Activated naive CD4-positive, alpha-beta T cell treated with anti-CD3 and anti-CD28 coated beads for 36 hours (primary cell): ENCODE measurements at regions not wholly inside any gene's neighbourhood (a gene's known extent, or its start where the extent isn't known, plus 50 kb on each side); places are given as distances from the start of the nearest gene placed in this dataset.
"Not testable (repeated sequence)": the region's sequence is repeated elsewhere in the genome, so short reads cannot be mapped to it uniquely, and the experiment has no call there.

Experiments used
- CTCF ChIA-PET: fragments of 350-600 bp; sonication (Branson Sonifier 250); formaldehyde crosslinking; loops from one replicate; lab custom pipeline; 2021; ENCODE audit warnings: antibody characterized with exemption; lab: Charles Lee
- DNase-seq: peaks from one replicate; pipeline ENCODE4 v3.0.0-alpha.2; 2020
- H3K27ac Mint-ChIP-seq: one replicate; pipeline ENCODE4 v1.8.0; 2021; ENCODE audit warnings: mild to moderate bottlenecking, mixed read lengths
- H3K27me3 Mint-ChIP-seq: one replicate; pipeline ENCODE4 v1.8.0; 2021; ENCODE audit warnings: low read depth, mixed read lengths
- H3K36me3 Mint-ChIP-seq: one replicate; pipeline ENCODE4 v1.8.0; 2021; ENCODE audit warnings: low read depth, mixed read lengths
- H3K4me1 Mint-ChIP-seq: one replicate; pipeline ENCODE4 v1.8.0; 2021; ENCODE audit warnings: low read depth, mixed read lengths
- H3K4me3 Mint-ChIP-seq: one replicate; pipeline ENCODE4 v1.8.0; 2021; ENCODE audit warnings: mild to moderate bottlenecking, moderate library complexity, mixed read lengths
- H3K9me3 Mint-ChIP-seq: one replicate; pipeline ENCODE4 v1.8.0; 2021; ENCODE audit warnings: mixed read lengths
- intact Hi-C: fragments of 100-400 bp; cut with micrococcal nuclease; formaldehyde crosslinking; loops from one replicate; pipeline ENCODE4 v1.15.1; 2023

- Mint-ChIP-seq H3K27me3 (peaks cover 2% of the 10 kb centered on the region), H3K36me3 (no peaks in the 10 kb centered on the region), H3K4me1 (peaks cover 16% of the 10 kb centered on the region), H3K27ac (peak overlapping the region; percentile 42), H3K9me3 (no peaks in the 10 kb centered on the region), H3K4me3 (no peak overlapping the region)
- CTCF ChIA-PET = no interaction called here
- intact Hi-C loops = loop anchor here (5.0 to 10.0 kb wide), 2 partner anchors 210 to 1763 kb away; partner anchors contain the start of gene SRSF6
- DNase-seq = no peak
Measured at GRCh38 chr20:41694796-41695195, 76.6 kb upstream of the CHD6 start.

- no peaks in the 10 kb centered on the region for H3K36me3 Mint-ChIP-seq
- DNase-seq = peak; percentile 86
- peak overlapping the region; percentile 91 for H3K27ac Mint-ChIP-seq
- peaks cover 2% of the 10 kb centered on the region for H3K27me3 Mint-ChIP-seq
- peak overlapping the region; percentile 85 for H3K4me3 Mint-ChIP-seq
- H3K9me3 Mint-ChIP-seq = no peaks in the 10 kb centered on the region
- H3K4me1 Mint-ChIP-seq = peaks cover 16% of the 10 kb centered on the region
- intact Hi-C loops = loop anchor here (1.0 to 10.0 kb wide), 6 partner anchors 75 to 1764 kb away; partner anchors contain the start of genes CHD6, LPIN3, PLCG1 and SRSF6
- CTCF ChIA-PET = interaction anchor here (0.7 to 1.0 kb wide), 3 partner anchors 19 to 702 kb away, joined by 3 to 4 read pairs (median 3); no protein-coding TSS in a partner anchor
Measured at GRCh38 chr20:41693136-41693979, 75.2 kb upstream of the CHD6 start.

DNA sequence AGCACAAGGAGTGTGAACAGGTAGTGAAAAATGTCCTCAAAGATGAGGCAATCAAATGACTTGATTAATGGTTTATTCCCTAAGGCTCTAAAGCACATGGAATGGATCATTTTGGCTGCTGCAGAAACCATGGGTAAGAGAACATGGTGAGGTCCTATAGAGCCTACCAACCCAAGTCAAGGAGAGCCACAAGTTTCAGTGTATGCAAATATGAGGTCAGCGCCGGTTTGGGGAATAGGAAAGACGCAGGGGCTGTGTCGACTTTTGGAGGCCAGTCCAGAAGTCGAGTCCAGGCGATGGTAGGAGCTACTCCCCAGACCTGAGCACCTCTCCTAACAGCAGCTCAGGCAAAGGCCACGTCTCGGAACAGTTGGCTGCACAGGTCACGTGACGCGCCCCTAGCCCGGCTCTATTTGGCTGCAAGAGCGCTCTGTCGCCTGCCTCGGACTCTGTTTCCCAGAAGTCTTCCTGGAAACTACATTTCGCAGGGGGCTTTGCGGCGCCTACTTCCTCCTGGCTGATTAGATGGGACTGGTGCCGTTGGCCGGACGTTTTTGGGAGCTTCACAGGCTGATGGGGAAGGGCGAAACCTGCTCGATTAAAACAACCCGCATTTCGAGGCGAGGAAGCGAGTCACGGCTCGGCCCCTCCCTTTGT, 74.4 kb upstream of the CHD6 start:
- Mint-ChIP-seq H3K4me1 (peaks cover 14% of the 10 kb centered on the region), H3K9me3 (no peaks in the 10 kb centered on the region), H3K36me3 (no peaks in the 10 kb centered on the region), H3K27ac (peak overlapping the region; percentile 91), H3K4me3 (peak overlapping the region; percentile 85), H3K27me3 (peaks cover under 1% of the 10 kb centered on the region)
- DNase-seq = peak; percentile 84
- intact Hi-C loops = loop anchor here (1.0 to 10.0 kb wide), 6 partner anchors 74 to 1765 kb away; partner anchors contain the start of genes CHD6, LPIN3, PLCG1 and SRSF6
- CTCF ChIA-PET = interaction anchor here (0.7 to 1.0 kb wide), 3 partner anchors 20 to 701 kb away, joined by 3 to 4 read pairs (median 3); no protein-coding TSS in a partner anchor

- CTCF ChIA-PET = interaction anchor here (1.1 kb wide), 1 partner anchor 43 kb away, joined by 4 read pairs; no protein-coding TSS in a partner anchor
- intact Hi-C loops = loop anchor here (5.0 to 10.0 kb wide), 2 partner anchors 207 to 1766 kb away; partner anchors contain the start of gene SRSF6
- Mint-ChIP-seq H3K4me1 (peaks cover 13% of the 10 kb centered on the region), H3K4me3 (no peak overlapping the region), H3K27ac (no peak overlapping the region), H3K9me3 (no peaks in the 10 kb centered on the region), H3K27me3 (peaks cover 3% of the 10 kb centered on the region), H3K36me3 (no peaks in the 10 kb centered on the region)
- DNase-seq = no peak
Measured at GRCh38 chr20:41691443-41691842, 73.3 kb upstream of the CHD6 start.

GRCh38 chr20:41690702-41691101, 72.5 kb upstream of the CHD6 start:
- Mint-ChIP-seq H3K27me3 (peaks cover 3% of the 10 kb centered on the region), H3K4me3 (no peak overlapping the region), H3K36me3 (no peaks in the 10 kb centered on the region), H3K4me1 (peaks cover 13% of the 10 kb centered on the region), H3K9me3 (no peaks in the 10 kb centered on the region), H3K27ac (no peak overlapping the region)
- CTCF ChIA-PET = no interaction called here
- intact Hi-C loops = loop anchor here (5.0 to 10.0 kb wide), 2 partner anchors 206 to 1767 kb away; partner anchors contain the start of gene SRSF6
- no peak for DNase-seq

DNA sequence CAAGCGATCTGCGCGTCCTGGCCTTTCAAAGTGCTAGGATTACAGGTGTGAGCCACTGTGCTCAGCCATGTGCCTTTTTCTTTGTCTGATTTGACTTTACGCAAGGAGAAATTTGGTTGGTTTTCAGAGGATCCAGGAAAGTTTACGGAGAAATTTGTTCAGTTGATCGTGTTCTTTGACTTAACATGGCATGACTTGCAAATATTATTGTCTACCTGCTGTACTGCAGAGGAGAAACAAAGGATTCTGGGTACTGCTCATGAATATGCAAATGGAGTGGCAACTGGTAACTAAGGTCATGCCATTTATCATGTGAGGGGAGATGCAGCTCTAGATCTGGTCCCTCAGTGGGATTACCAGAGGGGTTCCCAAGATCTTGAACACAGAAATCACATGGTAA, 68.8 kb upstream of the CHD6 start:
- no peak for DNase-seq
- no peak overlapping the region for H3K27ac Mint-ChIP-seq
- H3K4me1 Mint-ChIP-seq = no peaks in the 10 kb centered on the region
- no peaks in the 10 kb centered on the region for H3K36me3 Mint-ChIP-seq
- CTCF ChIA-PET = no interaction called here
- H3K27me3 Mint-ChIP-seq = peaks cover 3% of the 10 kb centered on the region
- intact Hi-C loops = no loop called here
- no peaks in the 10 kb centered on the region for H3K9me3 Mint-ChIP-seq
- no peak overlapping the region for H3K4me3 Mint-ChIP-seq

GRCh38 chr20:41685145-41685544, 67.0 kb upstream of the CHD6 start:
- H3K36me3 Mint-ChIP-seq, H3K9me3 Mint-ChIP-seq, DNase-seq, CTCF ChIA-PET, intact Hi-C loops, H3K27me3 Mint-ChIP-seq, H3K4me1 Mint-ChIP-seq, H3K27ac Mint-ChIP-seq, H3K4me3 Mint-ChIP-seq: not testable (repeated sequence)

- intact Hi-C loops = no loop called here
- CTCF ChIA-PET = no interaction called here
Measured at GRCh38 chr20:41678799-41679198, 60.6 kb upstream of the CHD6 start.

DNA sequence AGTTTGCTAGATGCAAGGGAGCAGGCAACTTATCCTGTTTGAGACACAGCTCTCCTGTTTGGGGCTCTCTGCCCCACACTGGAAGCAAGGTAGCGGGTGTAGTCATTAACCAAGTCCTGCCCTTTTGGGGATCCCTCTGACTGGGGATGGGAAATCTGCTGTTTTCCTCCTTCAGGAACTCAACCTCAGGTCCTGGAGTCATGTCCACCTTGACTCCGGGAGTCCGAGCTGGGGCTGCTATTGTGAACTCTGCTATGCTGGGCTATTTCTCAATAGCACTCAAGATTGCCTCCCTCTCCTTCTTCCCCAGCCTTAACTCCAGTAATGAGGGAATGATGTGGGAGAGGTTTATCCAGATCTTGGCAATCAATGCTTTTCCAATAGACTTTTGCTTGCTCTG, 54.1 kb upstream of the CHD6 start:
- intact Hi-C loops = no loop called here
- Mint-ChIP-seq H3K9me3 (no peaks in the 10 kb centered on the region), H3K4me3 (no peak overlapping the region), H3K27me3 (peaks cover 24% of the 10 kb centered on the region), H3K36me3 (no peaks in the 10 kb centered on the region), H3K4me1 (no peaks in the 10 kb centered on the region), H3K27ac (no peak overlapping the region)
- DNase-seq = no peak
- CTCF ChIA-PET = interaction anchor here (0.6 to 0.7 kb wide), 2 partner anchors 15 to 371 kb away, joined by 3 to 5 read pairs; no protein-coding TSS in a partner anchor

More at GRCh38 chr20:41678799-41679198, 60.6 kb upstream of the CHD6 start:
- Mint-ChIP-seq H3K9me3 (no peaks in the 10 kb centered on the region), H3K27ac (no peak overlapping the region), H3K4me1 (no peaks in the 10 kb centered on the region), H3K36me3 (no peaks in the 10 kb centered on the region), H3K27me3 (peaks cover 2% of the 10 kb centered on the region), H3K4me3 (no peak overlapping the region)
- DNase-seq = no peak

DNA sequence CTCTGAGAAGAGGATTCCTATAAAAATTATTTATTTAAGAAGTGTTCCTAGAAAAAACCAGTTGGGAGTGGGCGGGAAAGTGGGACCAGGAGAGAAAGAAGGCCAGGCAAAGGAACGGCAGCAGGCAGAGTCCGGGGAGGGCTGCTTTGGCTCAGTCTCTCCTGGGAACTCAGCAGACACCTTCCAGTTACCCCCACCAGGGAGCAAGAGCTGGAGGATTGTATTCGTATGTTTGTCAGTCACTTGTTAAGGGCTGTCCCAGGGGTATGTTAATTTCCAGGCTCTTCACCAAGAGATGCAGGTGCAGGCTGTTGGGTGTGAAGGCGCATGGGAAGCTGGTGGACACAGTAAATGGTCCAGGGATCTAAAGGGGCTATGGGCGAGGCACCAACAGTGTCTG, 53.0 kb upstream of the CHD6 start:
- Mint-ChIP-seq H3K27ac (no peak overlapping the region), H3K36me3 (no peaks in the 10 kb centered on the region), H3K9me3 (no peaks in the 10 kb centered on the region), H3K4me3 (no peak overlapping the region), H3K4me1 (no peaks in the 10 kb centered on the region), H3K27me3 (peaks cover 24% of the 10 kb centered on the region)
- no peak for DNase-seq
- CTCF ChIA-PET = no interaction called here
- intact Hi-C loops = no loop called here

- H3K4me3 Mint-ChIP-seq = no peak overlapping the region
- no peaks in the 10 kb centered on the region for H3K9me3 Mint-ChIP-seq
- CTCF ChIA-PET = no interaction called here
- H3K36me3 Mint-ChIP-seq = no peaks in the 10 kb centered on the region
- H3K27ac Mint-ChIP-seq = no peak overlapping the region
- peaks cover 24% of the 10 kb centered on the region for H3K27me3 Mint-ChIP-seq
- no peaks in the 10 kb centered on the region for H3K4me1 Mint-ChIP-seq
- DNase-seq = no peak
- intact Hi-C loops = no loop called here
Measured at GRCh38 chr20:41670631-41671030, 52.5 kb upstream of the CHD6 start.

GRCh38 chr20:41669708-41670263, 51.6 kb upstream of the CHD6 start:
- intact Hi-C loops = no loop called here

More at GRCh38 chr20:41669708-41670263, 51.6 kb upstream of the CHD6 start:
- no peaks in the 10 kb centered on the region for H3K4me1 Mint-ChIP-seq
- no peak overlapping the region for H3K27ac Mint-ChIP-seq
- peaks cover 24% of the 10 kb centered on the region for H3K27me3 Mint-ChIP-seq
- no peaks in the 10 kb centered on the region for H3K9me3 Mint-ChIP-seq
- no peak overlapping the region for H3K4me3 Mint-ChIP-seq
- no peak for DNase-seq
- no peaks in the 10 kb centered on the region for H3K36me3 Mint-ChIP-seq
- CTCF ChIA-PET = no interaction called here
